Stimulated activated CD8-positive, alpha-beta memory T cell treated with anti-CD3 and anti-CD28 coated beads, Interleukin-2, amount 100 ng/mL, for 48 hours (primary cell): ENCODE measurements at regions not wholly inside any gene's neighbourhood (a gene's known extent, or its start where the extent isn't known, plus 50 kb on each side); places are given as distances from the start of the nearest gene placed in this dataset.
"Not testable (repeated sequence)": the region's sequence is repeated elsewhere in the genome, so short reads cannot be mapped to it uniquely, and the experiment has no call there.

Experiments used
- DNase-seq, 2 donors: peaks; one replicate each; pipeline ENCODE4 v3.0.0-alpha.2; 2020; ENCODE audit warnings: low read depth in 2 of 2

- no peak for DNase-seq
Measured at GRCh38 chr17:69672924-69673323, 258.4 kb downstream of the MAP2K6 start.

GRCh38 chr17:69677130-69677529 is 262.6 kb downstream of the MAP2K6 start:
- no peak for DNase-seq

- no peak for DNase-seq
Measured at GRCh38 chr17:69678206-69678605, 263.7 kb downstream of the MAP2K6 start.

DNA sequence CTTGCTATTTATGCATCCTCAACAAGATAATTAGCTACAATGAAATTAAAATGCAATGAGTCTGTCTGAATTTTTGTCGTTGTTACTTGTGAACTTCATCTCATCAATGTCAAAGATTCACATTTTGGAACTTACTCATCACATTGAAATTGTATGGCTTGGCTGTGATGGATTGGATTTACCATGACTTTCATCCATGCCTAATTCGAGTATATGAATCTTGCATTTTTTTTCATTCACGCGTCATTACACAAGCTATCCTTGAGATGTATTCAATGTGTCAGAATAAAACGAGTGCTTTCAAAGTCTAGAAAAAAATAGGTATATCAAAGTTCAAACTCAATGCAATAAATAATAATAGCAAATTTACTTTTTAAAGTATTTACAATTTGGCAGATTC is 265.3 kb downstream of the MAP2K6 start:
- no peak for DNase-seq

- no peak for DNase-seq
Measured at GRCh38 chr17:69684251-69684650, 269.8 kb downstream of the MAP2K6 start.

- DNase-seq, result not testable (repeated sequence)
Measured at GRCh38 chr17:69685150-69685549, 270.7 kb downstream of the MAP2K6 start.

DNA sequence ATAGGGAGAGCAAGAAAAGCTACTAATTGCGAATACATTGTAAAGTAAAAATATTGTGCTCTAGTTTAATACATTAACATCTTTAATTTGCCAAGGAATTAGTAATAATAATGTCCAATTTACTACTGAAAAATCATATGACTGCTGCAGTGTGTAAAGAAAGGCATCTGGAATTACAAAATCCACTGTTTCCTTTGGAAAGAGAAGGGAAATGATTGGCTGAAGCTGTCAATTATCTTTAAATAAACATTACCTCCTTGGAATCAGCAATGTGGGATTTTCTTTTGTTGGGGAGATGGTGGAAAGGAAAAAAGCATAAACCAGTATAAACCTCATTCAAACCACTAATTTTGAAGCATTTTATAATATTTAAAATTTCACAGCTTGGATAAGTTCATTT is 276.0 kb downstream of the MAP2K6 start:
- DNase-seq, result no peak

- DNase-seq, result no peak
Measured at GRCh38 chr17:69692171-69692570, 277.7 kb downstream of the MAP2K6 start.

- DNase-seq, result no peak
Measured at GRCh38 chr17:69695646-69696045, 281.1 kb downstream of the MAP2K6 start.

- DNase-seq, result no peak
Measured at GRCh38 chr17:69696650-69697049, 282.2 kb downstream of the MAP2K6 start.

DNA sequence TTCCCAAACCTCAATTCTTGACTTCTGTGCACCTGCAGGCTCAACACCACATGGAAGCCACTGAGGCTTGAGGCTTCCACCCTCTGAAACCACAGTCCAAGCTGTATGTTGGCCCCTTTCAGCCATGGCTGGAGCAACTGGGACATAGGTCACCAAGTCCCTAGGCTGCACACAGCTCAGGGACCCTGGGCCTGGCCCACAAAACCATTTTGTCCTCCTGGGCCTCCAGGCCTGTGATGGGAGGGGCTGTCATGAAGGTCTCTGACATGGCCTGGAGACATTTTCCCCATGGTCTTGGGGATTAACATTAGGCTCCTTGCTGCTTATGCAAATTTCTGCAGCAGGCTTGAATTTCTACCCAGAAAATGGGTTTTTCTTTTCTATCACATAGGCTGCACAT is 283.9 kb downstream of the MAP2K6 start:
- not testable (repeated sequence) for DNase-seq

DNA sequence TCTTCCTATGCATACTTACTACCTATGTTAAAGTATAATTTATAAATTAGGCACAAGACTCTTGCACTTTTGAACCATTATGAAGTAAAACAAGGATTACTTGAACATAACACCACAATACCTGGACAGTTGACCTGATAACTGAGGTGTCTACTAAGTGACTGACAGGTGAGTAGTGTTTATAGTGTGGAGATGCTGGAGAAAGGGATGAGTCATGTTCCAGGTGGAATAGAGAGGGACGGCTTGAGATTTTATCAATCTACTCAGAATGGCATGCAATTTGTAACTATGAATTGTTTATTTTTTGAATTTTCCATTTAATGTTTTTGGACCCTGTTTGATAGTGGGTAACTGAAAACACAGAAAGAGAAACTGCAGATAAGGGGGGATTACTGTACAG is 287.6 kb downstream of the MAP2K6 start:
- DNase-seq, result no peak

GRCh38 chr17:69703751-69704150 is 289.3 kb downstream of the MAP2K6 start:
- DNase-seq, result no peak

- DNase-seq, result no peak
Measured at GRCh38 chr17:69704935-69705334, 290.4 kb downstream of the MAP2K6 start.

- DNase-seq, result no peak
Measured at GRCh38 chr17:69706127-69706526, 291.6 kb downstream of the MAP2K6 start.

DNA sequence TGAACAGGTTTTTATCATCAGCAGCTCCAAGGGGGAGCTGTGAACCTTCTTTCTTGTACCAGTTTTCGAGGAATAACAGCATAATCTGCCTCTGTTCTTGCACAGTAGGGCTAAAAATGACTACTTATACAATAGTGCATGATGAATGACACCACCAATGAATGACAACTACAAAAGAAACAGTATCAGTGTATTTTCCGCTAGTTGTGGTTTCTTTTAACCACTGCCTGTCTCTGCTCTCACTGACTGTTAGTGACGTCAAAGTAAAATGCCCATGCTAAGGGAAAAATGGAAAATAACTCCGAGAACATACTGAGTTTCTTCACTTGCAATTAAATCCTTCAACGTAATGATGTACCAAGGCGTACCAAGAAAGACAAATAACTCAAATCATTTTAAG is 294.9 kb downstream of the MAP2K6 start:
- DNase-seq, result no peak

DNA sequence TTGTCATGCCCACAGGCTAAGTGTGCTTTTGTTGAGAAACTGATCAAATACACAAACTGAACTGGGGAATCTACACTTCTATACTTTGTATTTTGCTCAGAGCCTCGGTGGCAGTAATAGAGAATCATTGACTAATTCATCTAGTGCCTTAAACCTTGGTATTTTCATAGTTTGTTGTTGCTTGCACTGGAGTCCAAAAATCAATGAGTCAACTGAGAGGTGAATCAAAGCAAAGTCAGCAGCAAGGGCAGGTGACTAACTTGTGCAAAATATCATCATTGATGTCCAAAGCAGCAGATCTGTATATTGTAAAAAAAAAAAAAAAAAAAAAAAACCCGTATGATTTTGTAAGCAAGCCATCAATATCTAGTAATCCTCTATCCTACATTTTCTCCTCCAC is 296.4 kb downstream of the MAP2K6 start:
- DNase-seq, result no peak

DNA sequence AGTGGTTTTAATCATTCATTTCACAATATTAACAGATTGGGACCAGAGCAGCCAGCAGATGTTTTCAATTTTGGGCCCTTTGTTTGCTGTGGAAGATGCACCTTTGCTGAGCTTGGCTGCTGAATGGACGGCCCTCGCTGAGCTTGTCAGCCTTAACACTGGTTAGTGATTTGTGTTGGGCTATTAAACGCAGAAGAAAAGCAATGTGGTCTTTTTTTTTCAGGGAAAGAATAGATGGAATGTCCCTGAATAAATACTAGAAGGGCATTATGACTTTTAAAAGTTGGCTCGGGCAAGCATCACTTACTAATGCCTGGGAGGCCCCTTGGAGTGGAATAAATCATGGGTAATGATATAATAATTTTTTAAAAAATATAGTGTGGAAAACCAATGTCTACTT is 297.0 kb downstream of the MAP2K6 start:
- DNase-seq, result no peak

DNA sequence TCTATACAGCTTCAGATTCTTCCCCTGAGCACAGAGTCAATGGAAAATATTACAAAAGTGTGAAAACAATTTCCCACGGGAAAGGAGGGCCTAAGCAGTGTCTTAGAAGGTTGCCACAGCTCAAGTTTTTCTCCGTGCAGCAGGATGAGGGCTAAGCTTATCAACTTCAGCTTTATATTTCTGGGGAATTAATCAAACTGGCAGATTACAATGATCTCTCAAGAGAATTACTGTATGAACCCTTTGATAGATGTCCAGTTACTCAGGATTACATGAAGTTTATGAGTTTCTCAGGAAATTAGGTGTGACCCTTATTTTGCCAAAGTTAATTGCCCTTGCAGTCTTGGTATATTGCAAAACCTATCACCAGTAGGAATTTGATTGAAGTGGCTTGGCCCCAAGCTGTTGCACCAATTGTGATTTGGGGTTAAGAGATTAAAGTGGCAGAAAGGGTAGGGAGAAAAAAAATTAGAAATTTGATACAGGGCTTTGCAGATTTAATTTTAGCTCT is 298.4 kb downstream of the MAP2K6 start:
- DNase-seq, result no peak

DNA sequence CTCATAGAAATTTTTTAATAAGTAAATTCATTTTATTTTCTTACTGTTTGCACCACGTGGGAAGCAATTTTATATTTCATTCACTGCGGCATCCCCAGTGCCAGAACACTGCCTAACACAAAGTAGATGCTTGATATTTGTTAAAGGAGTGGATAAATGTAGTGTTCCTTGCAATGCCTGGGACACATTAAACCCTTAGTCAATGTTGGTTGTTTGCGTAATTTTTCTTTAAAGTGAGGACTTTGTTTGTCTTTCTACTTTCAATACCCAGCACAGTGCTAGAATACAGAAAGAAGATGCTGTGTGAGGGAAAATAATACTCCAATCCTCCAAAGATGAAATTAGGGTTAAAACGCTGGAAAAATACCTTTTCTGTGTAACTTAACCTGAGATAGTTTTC is 299.3 kb downstream of the MAP2K6 start:
- DNase-seq, result no peak

DNA sequence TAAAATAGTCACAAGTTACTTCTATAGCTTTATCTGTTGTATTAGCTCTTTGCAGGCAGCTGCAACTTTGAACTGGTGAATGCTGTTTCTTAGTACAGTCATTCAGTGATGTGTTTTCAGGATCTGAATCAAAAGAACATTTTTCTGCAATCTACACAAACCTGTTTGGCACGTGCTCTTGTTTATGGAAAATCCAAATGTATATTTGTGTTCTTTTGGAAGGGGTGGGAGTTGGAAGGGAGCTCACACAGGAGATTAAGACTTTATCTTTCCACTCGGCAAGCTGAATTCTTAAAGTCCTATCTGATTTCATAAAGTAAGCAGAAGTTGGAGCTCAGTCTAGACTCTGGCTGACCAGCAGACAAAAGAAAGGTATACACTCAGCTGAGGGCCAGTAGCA is 300.2 kb downstream of the MAP2K6 start:
- no peak for DNase-seq

DNA sequence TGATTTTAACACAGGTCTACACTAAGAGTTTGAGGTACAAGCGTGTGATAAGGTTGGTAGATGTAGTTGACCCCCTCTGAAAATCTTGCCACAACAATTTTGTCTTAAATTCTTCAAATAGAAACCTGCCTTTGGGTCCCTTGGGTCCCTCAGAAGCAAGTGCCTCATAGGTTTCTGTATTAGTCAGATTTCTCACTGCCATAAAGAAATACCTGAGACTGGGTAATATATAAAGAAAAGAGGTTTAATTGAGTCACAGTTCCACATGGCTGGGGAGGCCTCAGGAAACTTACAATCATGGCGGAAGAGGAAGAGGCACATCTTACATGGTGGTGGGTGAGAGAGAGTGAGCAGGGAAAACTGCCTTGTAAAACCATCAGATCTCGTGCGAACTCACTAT is 301.2 kb downstream of the MAP2K6 start:
- DNase-seq, result no peak

DNA sequence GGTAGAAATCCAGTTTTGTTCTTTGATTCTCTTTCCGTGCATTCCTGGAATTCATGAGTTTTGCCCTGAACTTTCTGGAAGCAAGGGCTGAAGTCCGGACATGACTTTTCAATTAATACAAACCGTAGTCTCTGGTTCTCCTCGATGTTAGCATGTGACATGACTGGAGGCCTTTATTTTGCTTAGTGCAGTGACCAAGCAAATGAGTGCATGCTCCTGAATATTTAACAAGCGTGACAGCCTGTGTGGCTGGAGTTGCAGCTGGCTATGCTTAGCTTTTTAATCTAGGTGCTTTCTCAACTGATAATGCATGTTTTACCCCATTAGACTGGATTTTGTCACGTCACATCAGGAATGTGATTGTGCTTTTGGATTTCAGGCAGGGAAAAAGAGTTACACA is 302.1 kb downstream of the MAP2K6 start:
- DNase-seq, result no peak

- DNase-seq, result no peak
Measured at GRCh38 chr17:69717214-69717613, 302.7 kb downstream of the MAP2K6 start.

- no peak for DNase-seq
Measured at GRCh38 chr17:69717819-69718218, 303.3 kb downstream of the MAP2K6 start.
